ENCODE measurements at regions not wholly inside any gene's neighbourhood (a gene's known extent, or its start where the extent isn't known, plus 50 kb on each side); places are given as distances from the start of the nearest gene placed in this dataset.

DNA sequence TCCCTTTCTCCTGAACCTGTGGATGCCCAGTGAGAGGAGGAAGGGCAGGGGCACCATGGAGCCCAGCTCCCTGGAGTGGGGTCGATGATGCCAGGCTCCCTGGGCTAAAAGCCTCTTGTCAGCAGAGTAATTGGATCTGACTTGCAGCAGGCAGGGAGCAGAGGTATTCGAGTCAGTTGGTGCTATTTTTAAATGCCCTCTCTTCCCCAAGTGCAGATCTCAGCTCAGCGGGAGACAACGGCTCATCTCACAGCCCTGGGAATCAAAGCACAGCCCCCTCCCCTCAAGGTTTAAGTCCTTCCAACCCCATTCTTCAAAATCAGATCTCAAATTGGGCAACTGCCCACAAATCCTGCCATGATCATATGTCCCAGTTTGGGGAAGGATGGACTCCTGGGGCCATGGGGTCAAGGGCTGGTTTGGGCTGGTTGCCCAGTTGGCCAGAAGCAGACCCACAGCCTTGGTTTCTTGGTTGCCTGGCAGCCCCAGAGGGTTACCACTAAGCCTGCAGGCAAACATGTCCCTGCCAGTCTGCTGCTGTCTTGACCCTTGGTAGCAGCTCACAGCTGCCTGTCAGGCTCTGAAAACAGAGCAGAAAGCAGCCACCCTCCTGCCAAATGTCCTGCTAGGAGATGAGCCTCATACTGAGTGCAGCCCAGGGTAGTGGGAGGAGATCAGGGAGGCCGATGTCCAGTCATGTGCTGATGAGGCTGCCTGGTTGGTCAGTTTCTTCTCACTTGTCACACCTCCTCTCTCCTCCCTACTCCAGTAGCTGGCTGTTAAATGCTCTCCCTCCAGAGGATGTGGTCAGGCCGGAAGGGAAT is 244.9 kb downstream of the LOXHD1 start:
- peak; percentile 16 for DNase-seq (ENCODE audit: low read depth)
- Histone ChIP-seq H2AFZ (ENCODE audit: low read depth, low read length) (no peak overlapping the region), H3K4me3 (ENCODE audit: insufficient read depth, low read depth, low read length) (no peak overlapping the region), H3K4me1 (ENCODE audit: insufficient read depth, low read length) (peaks cover 8% of the 10 kb centered on the region), H3K27ac (ENCODE audit: low read depth, low read length) (no peak overlapping the region), H3K9ac (ENCODE audit: low read length) (no peak overlapping the region), H4K20me1 (ENCODE audit: insufficient read depth, low read length) (no peaks in the 10 kb centered on the region), H3K27me3 (ENCODE audit: insufficient read depth, low read length) (peaks cover 5% of the 10 kb centered on the region), H3K9me3 (ENCODE audit: insufficient read depth, low read depth, low read length) (no peaks in the 10 kb centered on the region), H3K36me3 (ENCODE audit: insufficient read depth, low read length) (no peaks in the 10 kb centered on the region), H3K79me2 (ENCODE audit: insufficient read depth, low read length) (no peaks in the 10 kb centered on the region), H3K4me2 (ENCODE audit: low read length) (peak overlapping the region; percentile 17)
- Mint-ChIP-seq H3K36me3 (ENCODE audit: low read depth, unreplicated experiment) (no peaks in the 10 kb centered on the region), H3K27ac (ENCODE audit: unreplicated experiment) (no peak overlapping the region), H3K27me3 (ENCODE audit: low read depth, unreplicated experiment) (peaks cover 45% of the 10 kb centered on the region), H3K4me3 (ENCODE audit: unreplicated experiment) (no peak overlapping the region), H3K9me3 (ENCODE audit: unreplicated experiment) (peaks cover 3% of the 10 kb centered on the region), H3K4me1 (ENCODE audit: low read depth, unreplicated experiment) (peaks cover 33% of the 10 kb centered on the region)
- FAIRE-seq: no peak
- TF ChIP-seq EZH2 (IDR thresholded peaks at IDR 0.05; ENCODE audit: insufficient read depth, low read length): no peak
- TF ChIP-seq, protein P1, sequence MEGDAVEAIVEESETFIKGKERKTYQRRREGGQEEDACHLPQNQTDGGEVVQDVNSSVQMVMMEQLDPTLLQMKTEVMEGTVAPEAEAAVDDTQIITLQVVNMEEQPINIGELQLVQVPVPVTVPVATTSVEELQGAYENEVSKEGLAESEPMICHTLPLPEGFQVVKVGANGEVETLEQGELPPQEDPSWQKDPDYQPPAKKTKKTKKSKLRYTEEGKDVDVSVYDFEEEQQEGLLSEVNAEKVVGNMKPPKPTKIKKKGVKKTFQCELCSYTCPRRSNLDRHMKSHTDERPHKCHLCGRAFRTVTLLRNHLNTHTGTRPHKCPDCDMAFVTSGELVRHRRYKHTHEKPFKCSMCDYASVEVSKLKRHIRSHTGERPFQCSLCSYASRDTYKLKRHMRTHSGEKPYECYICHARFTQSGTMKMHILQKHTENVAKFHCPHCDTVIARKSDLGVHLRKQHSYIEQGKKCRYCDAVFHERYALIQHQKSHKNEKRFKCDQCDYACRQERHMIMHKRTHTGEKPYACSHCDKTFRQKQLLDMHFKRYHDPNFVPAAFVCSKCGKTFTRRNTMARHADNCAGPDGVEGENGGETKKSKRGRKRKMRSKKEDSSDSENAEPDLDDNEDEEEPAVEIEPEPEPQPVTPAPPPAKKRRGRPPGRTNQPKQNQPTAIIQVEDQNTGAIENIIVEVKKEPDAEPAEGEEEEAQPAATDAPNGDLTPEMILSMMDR (IDR thresholded peaks at IDR 0.05; ENCODE audit: insufficient read depth, low read depth, low read length): no peak

DNA sequence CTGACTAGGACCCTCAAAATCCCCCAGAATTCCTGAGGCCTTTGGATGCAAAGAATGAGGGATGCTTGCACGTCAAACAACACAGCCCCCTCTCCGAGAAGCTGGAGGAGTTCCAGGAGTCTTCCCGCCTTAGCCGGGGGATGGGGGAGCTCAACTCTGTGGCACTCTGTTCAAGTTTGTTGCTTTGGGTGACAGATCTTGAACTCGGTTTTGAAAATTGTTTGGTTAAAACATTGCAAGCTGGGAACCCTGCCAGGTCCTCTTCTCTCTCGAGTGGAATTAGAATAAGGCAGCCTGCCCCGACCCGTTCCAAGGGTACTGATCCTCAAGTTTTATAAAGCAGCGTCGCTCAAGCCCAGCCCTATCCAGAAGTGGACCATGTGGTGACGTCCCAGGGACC is 244.1 kb downstream of the LOXHD1 start:
- H3K9me3 Mint-ChIP-seq (ENCODE audit: unreplicated experiment): peaks cover 3% of the 10 kb centered on the region

More for the DNA sequence above, 244.1 kb downstream of the LOXHD1 start:
- Histone ChIP-seq H3K4me2 (ENCODE audit: low read length) (no peak overlapping the region), H3K4me3 (ENCODE audit: insufficient read depth, low read depth, low read length) (no peak overlapping the region), H3K27me3 (ENCODE audit: insufficient read depth, low read length) (peaks cover 5% of the 10 kb centered on the region), H3K36me3 (ENCODE audit: insufficient read depth, low read length) (no peaks in the 10 kb centered on the region), H2AFZ (ENCODE audit: low read depth, low read length) (no peak overlapping the region), H3K9me3 (ENCODE audit: insufficient read depth, low read depth, low read length) (no peaks in the 10 kb centered on the region), H3K9ac (ENCODE audit: low read length) (no peak overlapping the region), H3K4me1 (ENCODE audit: insufficient read depth, low read length) (no peaks in the 10 kb centered on the region), H4K20me1 (ENCODE audit: insufficient read depth, low read length) (no peaks in the 10 kb centered on the region), H3K79me2 (ENCODE audit: insufficient read depth, low read length) (no peaks in the 10 kb centered on the region), H3K27ac (ENCODE audit: low read depth, low read length) (no peak overlapping the region)
- TF ChIP-seq EZH2 (IDR thresholded peaks at IDR 0.05; ENCODE audit: insufficient read depth, low read length): no peak
- TF ChIP-seq, protein P1 (IDR thresholded peaks at IDR 0.05; ENCODE audit: insufficient read depth, low read depth, low read length): no peak
- no peak overlapping the region for H3K27ac Mint-ChIP-seq (ENCODE audit: unreplicated experiment)
- DNase-seq (ENCODE audit: low read depth) (no peak), FAIRE-seq (no peak)
- H3K27me3 Mint-ChIP-seq (ENCODE audit: low read depth, unreplicated experiment): peaks cover 45% of the 10 kb centered on the region
- H3K4me3 Mint-ChIP-seq (ENCODE audit: unreplicated experiment): no peak overlapping the region
- H3K4me1 Mint-ChIP-seq (ENCODE audit: low read depth, unreplicated experiment): peaks cover 25% of the 10 kb centered on the region
- no peaks in the 10 kb centered on the region for H3K36me3 Mint-ChIP-seq (ENCODE audit: low read depth, unreplicated experiment)

Data from astrocyte (in vitro differentiated cells and primary cell).